ENCODE measurements at regions not wholly inside any gene's neighbourhood (a gene's known extent, or its start where the extent isn't known, plus 50 kb on each side); places are given as distances from the start of the nearest gene placed in this dataset.

DNA sequence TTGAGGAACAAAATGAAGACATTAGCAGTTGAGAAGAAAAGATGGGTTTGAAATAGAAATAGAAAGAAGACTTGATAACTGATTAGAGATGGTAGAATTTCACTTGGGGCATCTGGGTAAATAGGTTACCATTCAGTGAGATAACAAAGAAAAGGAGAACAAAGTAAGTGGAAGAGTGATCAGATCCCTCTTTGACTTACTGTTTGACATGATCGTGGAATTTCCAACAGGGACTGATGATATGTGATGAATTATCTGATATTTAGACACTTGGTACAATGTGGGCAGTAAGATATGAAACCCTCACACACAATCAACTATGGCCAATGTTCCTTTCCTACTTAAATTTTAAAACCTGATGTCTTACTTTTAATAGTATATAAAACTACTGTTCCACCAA, 70.1 kb upstream of the STARD4 start:
- TF ChIP-seq, protein P1, sequence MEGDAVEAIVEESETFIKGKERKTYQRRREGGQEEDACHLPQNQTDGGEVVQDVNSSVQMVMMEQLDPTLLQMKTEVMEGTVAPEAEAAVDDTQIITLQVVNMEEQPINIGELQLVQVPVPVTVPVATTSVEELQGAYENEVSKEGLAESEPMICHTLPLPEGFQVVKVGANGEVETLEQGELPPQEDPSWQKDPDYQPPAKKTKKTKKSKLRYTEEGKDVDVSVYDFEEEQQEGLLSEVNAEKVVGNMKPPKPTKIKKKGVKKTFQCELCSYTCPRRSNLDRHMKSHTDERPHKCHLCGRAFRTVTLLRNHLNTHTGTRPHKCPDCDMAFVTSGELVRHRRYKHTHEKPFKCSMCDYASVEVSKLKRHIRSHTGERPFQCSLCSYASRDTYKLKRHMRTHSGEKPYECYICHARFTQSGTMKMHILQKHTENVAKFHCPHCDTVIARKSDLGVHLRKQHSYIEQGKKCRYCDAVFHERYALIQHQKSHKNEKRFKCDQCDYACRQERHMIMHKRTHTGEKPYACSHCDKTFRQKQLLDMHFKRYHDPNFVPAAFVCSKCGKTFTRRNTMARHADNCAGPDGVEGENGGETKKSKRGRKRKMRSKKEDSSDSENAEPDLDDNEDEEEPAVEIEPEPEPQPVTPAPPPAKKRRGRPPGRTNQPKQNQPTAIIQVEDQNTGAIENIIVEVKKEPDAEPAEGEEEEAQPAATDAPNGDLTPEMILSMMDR (IDR thresholded peaks at IDR 0.05; ENCODE audit: poor library complexity): no peak
- no peak for TF ChIP-seq EZH2 (IDR thresholded peaks at IDR 0.05; ENCODE audit: borderline replicate concordance)

All from hepatocyte (in vitro differentiated cells).